ENCODE measurements at regions not wholly inside any gene's neighbourhood (a gene's known extent, or its start where the extent isn't known, plus 50 kb on each side); places are given as distances from the start of the nearest gene placed in this dataset.

DNA sequence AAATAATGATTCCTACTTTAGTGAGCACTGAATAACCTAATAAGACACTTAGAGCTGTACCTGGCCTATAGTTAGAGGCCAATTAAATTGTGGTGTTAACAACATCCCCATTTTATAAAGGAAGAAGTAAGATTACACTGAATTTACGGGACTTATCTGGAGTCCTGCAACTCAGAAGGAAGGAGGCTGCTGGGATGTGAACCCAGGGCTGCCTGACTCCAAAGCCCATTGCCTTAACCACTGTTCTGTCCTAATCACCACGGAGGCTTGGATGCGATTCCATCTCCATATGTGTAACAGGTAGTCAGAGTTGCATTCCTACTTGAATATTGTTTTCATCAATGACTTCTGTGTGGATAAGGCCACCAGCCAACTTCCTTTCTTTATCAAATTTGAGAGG is 168.9 kb downstream of the SOCS6 start:
- H2AFZ ChIP-seq (ENCODE audit: low read depth, low read length), result no peak overlapping the region
- H3K4me3 ChIP-seq (ENCODE audit: low read length), result no peak overlapping the region
- H3K27me3 ChIP-seq (ENCODE audit: insufficient read depth, low read length), result no peaks in the 10 kb centered on the region
- peaks cover 3% of the 10 kb centered on the region for H3K4me1 ChIP-seq (ENCODE audit: insufficient read depth, low read length)
- no peaks in the 10 kb centered on the region for H3K36me3 ChIP-seq (ENCODE audit: insufficient read depth, low read length)
- no peaks in the 10 kb centered on the region for H3K9me3 ChIP-seq (ENCODE audit: low read length)

DNA sequence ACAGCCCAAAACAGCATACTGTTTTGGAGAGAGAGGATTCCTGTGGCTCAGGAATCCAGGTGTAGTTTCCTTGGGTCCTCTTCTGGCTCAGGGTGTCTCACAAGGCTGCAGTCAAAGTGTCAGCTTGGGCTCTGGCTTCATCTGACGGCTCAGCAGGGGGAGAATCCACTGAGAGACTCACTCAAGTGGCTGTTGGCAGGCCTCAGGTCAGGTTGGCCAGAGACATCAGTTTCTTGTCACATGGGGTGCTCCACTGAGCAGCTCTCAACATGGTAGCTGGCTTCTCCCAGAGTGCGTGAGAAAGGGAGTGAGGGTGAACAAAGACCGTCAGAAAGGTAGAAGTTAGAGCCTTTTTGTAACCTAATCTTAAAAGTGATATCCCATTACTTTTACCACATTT is 168.4 kb downstream of the SOCS6 start:
- no peak overlapping the region for H3K4me3 ChIP-seq (ENCODE audit: low read length)
- no peak overlapping the region for H2AFZ ChIP-seq (ENCODE audit: low read depth, low read length)
- no peaks in the 10 kb centered on the region for H3K4me1 ChIP-seq (ENCODE audit: insufficient read depth, low read length)
- no peaks in the 10 kb centered on the region for H3K36me3 ChIP-seq (ENCODE audit: insufficient read depth, low read length)
- no peaks in the 10 kb centered on the region for H3K27me3 ChIP-seq (ENCODE audit: insufficient read depth, low read length)
- no peaks in the 10 kb centered on the region for H3K9me3 ChIP-seq (ENCODE audit: low read length)

DNA sequence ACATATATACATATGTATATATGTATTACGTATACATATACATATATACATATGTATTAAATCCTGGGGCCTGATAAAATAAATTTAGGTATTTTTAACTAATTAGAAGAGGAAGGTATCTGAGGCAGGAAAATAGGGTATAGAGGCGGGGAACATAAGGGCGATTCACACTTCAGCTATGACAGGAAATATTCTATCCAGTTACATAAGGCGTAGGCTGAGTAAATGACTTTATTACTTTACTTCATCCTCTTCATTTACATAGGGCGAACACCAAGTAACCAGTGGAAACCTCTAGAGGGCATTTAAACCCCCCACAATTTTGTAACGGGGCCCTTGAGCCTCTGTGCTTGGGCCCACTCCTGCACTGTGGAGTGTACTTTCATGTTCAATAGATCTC is 167.5 kb downstream of the SOCS6 start:
- H3K36me3 ChIP-seq (ENCODE audit: insufficient read depth, low read length), result no peaks in the 10 kb centered on the region
- H3K4me3 ChIP-seq (ENCODE audit: low read length), result no peak overlapping the region
- no peaks in the 10 kb centered on the region for H3K27me3 ChIP-seq (ENCODE audit: insufficient read depth, low read length)
- H2AFZ ChIP-seq (ENCODE audit: low read depth, low read length), result no peak overlapping the region
- no peaks in the 10 kb centered on the region for H3K9me3 ChIP-seq (ENCODE audit: low read length)
- H3K4me1 ChIP-seq (ENCODE audit: insufficient read depth, low read length), result no peaks in the 10 kb centered on the region

DNA sequence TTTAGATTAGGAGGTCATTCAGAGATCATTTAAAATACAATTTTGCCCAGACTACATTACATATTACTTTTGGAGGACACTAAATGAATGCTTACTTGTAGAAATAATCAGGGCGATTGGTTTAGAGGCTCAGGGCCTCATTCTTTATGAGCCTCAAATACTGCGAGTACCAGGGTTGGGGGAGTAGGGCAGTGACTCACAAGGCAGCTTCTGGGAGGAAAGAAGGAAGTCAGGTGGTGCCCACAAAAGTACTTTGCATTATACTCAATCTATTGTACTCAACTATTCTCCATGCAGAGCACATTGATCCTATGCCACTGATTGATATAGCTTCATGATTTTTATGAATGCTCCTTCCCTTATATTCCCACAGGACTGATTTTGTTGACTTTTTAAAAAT is 166.9 kb downstream of the SOCS6 start:
- no peaks in the 10 kb centered on the region for H3K4me1 ChIP-seq (ENCODE audit: insufficient read depth, low read length)
- no peak overlapping the region for H3K4me3 ChIP-seq (ENCODE audit: low read length)
- H2AFZ ChIP-seq (ENCODE audit: low read depth, low read length), result no peak overlapping the region
- no peaks in the 10 kb centered on the region for H3K27me3 ChIP-seq (ENCODE audit: insufficient read depth, low read length)
- no peaks in the 10 kb centered on the region for H3K36me3 ChIP-seq (ENCODE audit: insufficient read depth, low read length)
- H3K9me3 ChIP-seq (ENCODE audit: low read length), result no peaks in the 10 kb centered on the region

DNA sequence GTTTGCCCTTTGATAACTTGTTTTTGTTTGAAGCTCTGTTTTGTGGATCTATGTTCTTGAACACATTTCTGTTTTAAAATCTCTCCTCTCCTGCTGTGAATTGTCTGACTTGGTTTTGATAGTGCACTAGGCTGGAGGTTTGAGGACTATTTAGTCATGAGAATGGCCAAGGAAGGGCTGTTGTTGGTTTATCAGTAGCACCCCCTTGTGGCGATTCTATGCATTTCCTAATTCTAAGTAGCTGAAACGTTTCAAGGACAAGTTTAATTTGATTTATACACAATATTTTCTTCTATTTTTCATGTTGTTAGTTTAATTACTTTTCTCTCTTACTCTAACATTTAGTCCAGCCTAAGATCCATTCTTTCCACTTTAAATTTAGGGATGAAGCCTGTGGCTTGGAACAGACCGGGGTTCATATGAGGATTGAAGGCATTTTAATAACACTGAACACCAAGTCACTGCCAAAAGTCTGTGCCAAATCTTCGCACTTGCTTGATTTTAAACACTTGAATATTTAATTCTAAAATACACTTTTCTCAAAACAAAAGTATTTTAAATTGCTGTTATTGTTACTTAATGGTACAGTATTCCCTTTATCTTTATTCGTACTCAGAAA is 166.0 kb downstream of the SOCS6 start:
- Histone ChIP-seq H3K36me3 (ENCODE audit: insufficient read depth, low read length) (no peaks in the 10 kb centered on the region), H2AFZ (ENCODE audit: low read depth, low read length) (no peak overlapping the region), H3K4me3 (ENCODE audit: low read length) (no peak overlapping the region), H3K27me3 (ENCODE audit: insufficient read depth, low read length) (no peaks in the 10 kb centered on the region), H3K9me3 (ENCODE audit: low read length) (no peaks in the 10 kb centered on the region), H3K4me1 (ENCODE audit: insufficient read depth, low read length) (no peaks in the 10 kb centered on the region)

DNA sequence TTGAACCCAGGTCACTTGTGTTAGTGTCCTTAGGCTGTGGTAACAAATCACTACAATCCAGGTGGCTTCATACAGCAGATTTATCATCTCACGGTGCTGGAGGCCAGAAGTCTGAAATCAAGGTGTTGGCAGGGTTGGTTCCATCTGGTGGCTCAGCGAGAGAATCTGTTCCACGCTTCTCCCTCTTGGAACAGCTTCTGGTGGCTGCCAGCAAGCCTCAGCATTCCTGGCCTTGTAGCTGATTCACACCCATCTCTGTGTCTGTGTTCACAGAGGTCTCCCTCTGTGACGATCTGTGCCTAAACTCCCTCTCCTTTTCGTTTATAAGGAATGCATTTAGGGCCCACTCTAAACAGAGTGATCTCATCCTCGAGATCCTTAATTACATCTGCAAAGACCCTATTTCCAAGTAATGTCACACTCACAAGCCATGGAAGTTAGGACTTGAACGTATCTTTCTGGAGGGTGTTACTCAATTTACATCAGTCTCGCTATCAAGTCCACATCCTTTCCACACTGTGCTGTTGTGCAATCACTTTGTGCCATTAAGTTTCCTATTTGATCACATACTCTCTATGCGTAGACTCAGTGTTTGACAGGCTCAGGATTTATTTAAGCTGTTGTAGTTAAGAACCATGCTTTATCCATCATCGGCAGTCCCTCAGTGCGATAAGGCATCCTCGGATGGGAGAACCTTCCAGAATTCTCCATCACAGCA is 164.4 kb downstream of the SOCS6 start:
- Histone ChIP-seq H3K4me1 (ENCODE audit: insufficient read depth, low read length) (no peaks in the 10 kb centered on the region), H2AFZ (ENCODE audit: low read depth, low read length) (no peak overlapping the region), H3K4me3 (ENCODE audit: low read length) (no peak overlapping the region), H3K9me3 (ENCODE audit: low read length) (no peaks in the 10 kb centered on the region), H3K36me3 (ENCODE audit: insufficient read depth, low read length) (no peaks in the 10 kb centered on the region), H3K27me3 (ENCODE audit: insufficient read depth, low read length) (no peaks in the 10 kb centered on the region)

DNA sequence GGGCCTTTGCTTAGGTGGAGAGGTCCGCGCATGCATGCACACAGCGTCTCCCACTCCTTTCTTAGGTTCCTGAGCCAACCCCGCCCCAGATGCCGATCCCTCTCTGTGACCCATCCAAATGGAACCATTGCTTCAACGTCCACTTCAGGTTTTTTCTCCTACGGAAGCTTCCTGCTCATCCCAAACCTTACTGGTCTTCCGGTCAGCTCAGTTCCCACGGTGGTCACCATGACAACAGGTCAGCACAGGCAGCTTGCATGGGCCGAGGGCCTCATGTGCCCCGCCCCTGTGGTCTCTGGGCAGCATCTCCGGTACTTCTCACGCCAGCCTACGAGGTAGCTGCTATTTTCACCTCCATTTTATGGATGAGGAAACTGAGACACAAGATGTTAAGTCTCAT is 163.7 kb downstream of the SOCS6 start:
- no peak overlapping the region for H3K4me3 ChIP-seq (ENCODE audit: low read length)
- no peak overlapping the region for H2AFZ ChIP-seq (ENCODE audit: low read depth, low read length)
- H3K36me3 ChIP-seq (ENCODE audit: insufficient read depth, low read length), result no peaks in the 10 kb centered on the region
- no peaks in the 10 kb centered on the region for H3K9me3 ChIP-seq (ENCODE audit: low read length)
- no peaks in the 10 kb centered on the region for H3K27me3 ChIP-seq (ENCODE audit: insufficient read depth, low read length)
- no peaks in the 10 kb centered on the region for H3K4me1 ChIP-seq (ENCODE audit: insufficient read depth, low read length)

DNA sequence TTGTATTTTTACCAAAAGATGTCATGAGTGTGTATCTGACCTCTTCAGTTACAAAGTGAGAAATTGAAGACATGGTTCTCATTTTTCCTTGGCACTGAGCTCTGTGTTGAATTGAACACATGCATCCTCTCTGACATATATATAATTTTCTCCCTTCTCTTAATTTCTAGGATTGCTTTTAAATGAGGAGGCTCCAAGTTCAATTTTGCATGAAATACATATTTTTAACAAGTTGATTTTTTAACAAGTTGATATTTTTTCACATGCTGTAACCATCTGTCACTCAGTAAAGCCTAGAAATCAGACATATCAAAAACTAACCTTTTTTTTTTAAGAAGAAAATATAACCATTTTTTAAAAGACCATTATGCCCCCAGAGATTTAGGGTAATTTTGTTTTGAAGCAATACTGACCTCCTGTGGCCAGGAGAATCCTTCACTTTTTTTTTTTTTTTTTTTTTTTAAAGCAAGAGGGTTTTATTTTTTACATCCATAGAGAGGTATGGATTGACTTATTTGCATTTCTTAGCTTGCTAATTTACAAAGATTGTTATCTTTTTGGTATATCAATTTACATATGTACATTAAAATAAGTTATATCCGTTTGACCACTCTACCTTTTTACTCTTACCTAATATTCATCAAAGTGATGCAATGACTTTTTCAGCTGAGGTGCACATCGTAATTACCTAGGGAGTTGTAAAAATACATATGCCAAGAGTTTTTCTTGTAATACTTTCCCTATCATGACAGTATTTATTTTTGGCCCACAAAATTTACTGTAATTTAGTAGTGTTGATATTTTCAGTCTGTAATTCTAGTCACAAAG is 161.8 kb downstream of the SOCS6 start:
- no peaks in the 10 kb centered on the region for H3K27me3 ChIP-seq (ENCODE audit: insufficient read depth, low read length)
- H3K4me3 ChIP-seq (ENCODE audit: low read length), result no peak overlapping the region
- H2AFZ ChIP-seq (ENCODE audit: low read depth, low read length), result no peak overlapping the region
- no peaks in the 10 kb centered on the region for H3K36me3 ChIP-seq (ENCODE audit: insufficient read depth, low read length)
- no peaks in the 10 kb centered on the region for H3K4me1 ChIP-seq (ENCODE audit: insufficient read depth, low read length)
- H3K9me3 ChIP-seq (ENCODE audit: low read length), result no peaks in the 10 kb centered on the region

DNA sequence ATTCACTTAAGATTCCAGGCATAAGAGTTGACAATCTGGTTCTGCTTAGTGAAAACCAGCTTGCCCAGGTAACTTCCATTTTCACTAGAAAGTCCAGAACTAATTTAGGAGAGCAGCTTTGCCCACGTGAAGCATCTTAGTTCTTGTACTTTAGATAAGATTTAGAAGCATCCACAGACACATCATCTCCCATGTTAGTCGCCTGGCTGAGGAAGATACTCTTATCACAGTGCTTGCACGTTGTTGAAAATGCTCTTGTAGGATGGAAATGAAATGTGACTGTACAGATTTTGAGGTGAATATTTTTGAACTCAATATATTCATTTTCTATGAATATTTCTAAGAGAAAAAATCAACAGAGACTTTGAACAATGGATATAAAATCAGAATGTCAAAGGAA is 159.7 kb downstream of the SOCS6 start:
- H3K27me3 ChIP-seq (ENCODE audit: insufficient read depth, low read length), result no peaks in the 10 kb centered on the region
- H3K9me3 ChIP-seq (ENCODE audit: low read length), result no peaks in the 10 kb centered on the region
- no peaks in the 10 kb centered on the region for H3K4me1 ChIP-seq (ENCODE audit: insufficient read depth, low read length)
- H3K36me3 ChIP-seq (ENCODE audit: insufficient read depth, low read length), result no peaks in the 10 kb centered on the region
- H2AFZ ChIP-seq (ENCODE audit: low read depth, low read length), result no peak overlapping the region
- H3K4me3 ChIP-seq (ENCODE audit: low read length), result no peak overlapping the region

DNA sequence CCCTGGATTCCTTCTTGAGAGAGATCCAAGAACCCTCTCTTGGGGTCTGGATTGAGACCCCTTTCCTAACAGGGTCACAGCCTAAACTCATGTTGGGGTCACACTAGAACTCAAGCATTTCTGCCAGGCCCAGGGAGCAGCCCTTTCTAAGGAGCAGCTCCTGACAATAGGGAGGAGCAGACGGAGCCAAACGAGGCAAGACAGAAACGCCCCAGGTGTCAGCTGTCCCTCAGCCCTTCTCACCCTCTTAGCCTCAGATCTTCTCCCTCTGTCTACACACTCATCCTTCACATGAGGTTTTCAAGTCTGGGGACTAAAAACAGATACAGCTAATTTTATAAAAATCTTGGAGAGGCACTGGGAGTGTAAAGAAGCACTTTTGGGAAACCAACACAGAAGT is 157.2 kb downstream of the SOCS6 start:
- Histone ChIP-seq H3K9me3 (ENCODE audit: low read length) (peaks cover 6% of the 10 kb centered on the region), H2AFZ (ENCODE audit: low read depth, low read length) (no peak overlapping the region), H3K4me1 (ENCODE audit: insufficient read depth, low read length) (no peaks in the 10 kb centered on the region), H3K27me3 (ENCODE audit: insufficient read depth, low read length) (no peaks in the 10 kb centered on the region), H3K36me3 (ENCODE audit: insufficient read depth, low read length) (no peaks in the 10 kb centered on the region), H3K4me3 (ENCODE audit: low read length) (no peak overlapping the region)

DNA sequence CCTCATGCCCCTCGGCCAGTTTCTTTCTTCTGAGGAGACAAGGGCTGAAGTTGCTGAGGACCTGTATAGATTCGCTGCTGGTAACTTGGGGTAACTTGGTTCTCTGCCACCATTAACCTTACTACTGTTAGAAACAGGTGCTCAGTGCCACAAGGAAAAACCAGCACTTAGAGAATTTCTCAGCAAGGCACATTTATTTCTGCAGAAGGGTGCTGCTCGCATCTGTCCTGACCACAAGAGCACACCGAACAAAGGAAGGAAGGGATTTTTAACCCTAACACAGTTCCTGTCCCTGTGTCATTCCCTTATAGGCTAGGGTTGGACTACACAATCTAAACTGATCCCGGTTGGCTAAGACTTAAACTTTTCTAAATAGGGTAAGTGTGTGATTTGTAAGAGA is 154.1 kb downstream of the SOCS6 start:
- Histone ChIP-seq H3K9me3 (ENCODE audit: low read length) (peaks cover 6% of the 10 kb centered on the region), H2AFZ (ENCODE audit: low read depth, low read length) (no peak overlapping the region), H3K27me3 (ENCODE audit: insufficient read depth, low read length) (no peaks in the 10 kb centered on the region), H3K4me3 (ENCODE audit: low read length) (no peak overlapping the region), H3K4me1 (ENCODE audit: insufficient read depth, low read length) (no peaks in the 10 kb centered on the region), H3K36me3 (ENCODE audit: insufficient read depth, low read length) (no peaks in the 10 kb centered on the region)

DNA sequence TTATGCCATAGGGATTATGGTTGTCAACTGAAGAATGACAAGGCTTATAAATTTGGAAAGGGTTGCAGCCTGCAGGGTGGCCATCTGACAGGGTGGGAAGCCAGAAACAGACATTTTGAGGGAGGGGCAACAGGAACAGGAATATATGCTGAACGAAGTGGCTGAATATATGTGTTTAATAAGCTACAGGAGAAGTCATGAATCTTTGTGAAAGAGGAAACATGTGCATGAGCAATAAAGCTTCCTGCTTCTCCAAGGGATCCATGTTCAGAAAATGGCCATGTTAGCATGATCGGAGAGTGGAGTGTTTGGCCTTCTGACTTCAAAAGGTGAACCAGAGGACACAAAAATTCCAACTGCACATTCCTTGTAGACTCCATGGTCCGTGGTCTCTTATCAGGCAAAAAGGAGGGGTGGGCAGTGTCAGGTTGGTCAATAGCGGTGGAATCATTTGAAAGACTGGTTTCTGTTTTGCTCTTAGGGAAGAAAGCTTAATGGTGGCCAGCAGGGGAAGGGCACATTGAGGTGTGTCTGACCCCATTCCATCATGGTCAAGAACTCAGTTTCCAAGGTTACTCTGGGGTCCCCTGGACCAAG is 144.1 kb downstream of the SOCS6 start:
- H3K4me1 ChIP-seq (ENCODE audit: insufficient read depth, low read length), result no peaks in the 10 kb centered on the region
- H3K4me3 ChIP-seq (ENCODE audit: low read length), result no peak overlapping the region
- no peak overlapping the region for H2AFZ ChIP-seq (ENCODE audit: low read depth, low read length)
- H3K9me3 ChIP-seq (ENCODE audit: low read length), result no peaks in the 10 kb centered on the region
- no peaks in the 10 kb centered on the region for H3K27me3 ChIP-seq (ENCODE audit: insufficient read depth, low read length)
- no peaks in the 10 kb centered on the region for H3K36me3 ChIP-seq (ENCODE audit: insufficient read depth, low read length)

DNA sequence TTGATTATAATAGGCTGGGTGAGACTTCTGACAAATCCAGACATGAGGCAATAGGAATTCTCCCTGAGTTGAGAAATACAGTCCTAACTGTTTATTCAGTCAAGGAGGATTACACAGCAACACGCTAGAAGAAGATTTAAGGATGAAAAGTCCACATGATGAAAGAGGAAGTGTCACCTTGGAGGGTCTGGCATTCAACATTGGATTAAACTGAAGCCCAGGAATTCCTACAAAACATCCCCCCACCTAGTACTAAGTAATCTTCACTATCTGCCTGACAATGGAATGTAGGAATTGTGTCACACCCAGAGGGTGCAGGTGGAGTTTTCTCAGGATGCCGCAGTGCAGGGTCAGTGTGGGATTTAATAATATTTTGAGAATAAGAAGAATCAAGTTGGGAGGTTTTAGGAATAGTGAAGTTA is 142.4 kb downstream of the SOCS6 start:
- no peak overlapping the region for H2AFZ ChIP-seq (ENCODE audit: low read depth, low read length)
- no peaks in the 10 kb centered on the region for H3K27me3 ChIP-seq (ENCODE audit: insufficient read depth, low read length)
- H3K9me3 ChIP-seq (ENCODE audit: low read length), result no peaks in the 10 kb centered on the region
- H3K4me3 ChIP-seq (ENCODE audit: low read length), result no peak overlapping the region
- H3K36me3 ChIP-seq (ENCODE audit: insufficient read depth, low read length), result no peaks in the 10 kb centered on the region
- H3K4me1 ChIP-seq (ENCODE audit: insufficient read depth, low read length), result no peaks in the 10 kb centered on the region

All from neuron (in vitro differentiated cells).